Peyer's patch (tissue), 4 donors: ENCODE measurements at regions not wholly inside any gene's neighbourhood (a gene's known extent, or its start where the extent isn't known, plus 50 kb on each side); places are given as distances from the start of the nearest gene placed in this dataset.

Source experiments
- CTCF ChIP-seq, 6 experiments: fragments of 450-650 bp in 4 of 6; fragments of 200-600 bp in 2 of 6; sonication (generic) in 1 of 6; IDR thresholded peaks; one replicate each; pipeline ENCODE4 v1.5.1; 2017 to 2019; ENCODE audit warnings: antibody characterized with exemption in 6 of 6, mild to moderate bottlenecking in 3 of 6, moderate library complexity in 1 of 6
- POLR2A ChIP-seq, 2 donors: fragments of 450-650 bp; IDR thresholded peaks; one replicate each; pipeline ENCODE4 v1.5.1; 2017; ENCODE audit warnings: antibody characterized with exemption in 2 of 2, mild to moderate bottlenecking in 2 of 2, moderate library complexity in 2 of 2

DNA sequence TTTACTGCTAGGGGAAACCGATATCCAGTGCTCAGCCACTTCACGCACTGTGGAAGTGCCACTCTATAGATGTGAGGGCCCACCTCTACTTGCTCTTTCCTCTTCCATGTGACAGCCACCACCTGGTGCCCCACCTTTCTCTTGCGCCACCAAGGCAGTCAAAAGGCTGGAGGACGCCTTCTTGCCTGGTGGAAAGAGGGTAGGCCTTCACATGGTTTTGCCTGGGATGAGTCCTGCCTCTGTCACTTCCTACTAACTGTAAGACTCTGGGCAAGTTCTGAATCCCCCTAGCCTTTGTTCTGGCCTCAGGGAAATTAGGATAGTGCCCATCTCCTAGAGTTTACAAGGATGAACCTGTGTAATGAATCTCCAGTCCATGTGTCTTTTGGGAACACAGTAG, 66.1 kb upstream of the ODC1 start:
- no peak for TF ChIP-seq CTCF (IDR thresholded peaks at IDR 0.05)
- TF ChIP-seq POLR2A (IDR thresholded peaks at IDR 0.05) = no peak
